GM12878 (cell line): ENCODE measurements at regions not wholly inside any gene's neighbourhood (a gene's known extent, or its start where the extent isn't known, plus 50 kb on each side); places are given as distances from the start of the nearest gene placed in this dataset.
A peak's percentile ranks its signal among the peaks of the same experiment; 100 is the strongest.

ENCODE experiments used
- ATAC-seq: fragments of 200-7000 bp; cut with Tn5 transposase; 3 replicates; pipeline ENCODE4 v1.9.1; 2020; ENCODE audit warnings: mild to moderate bottlenecking, moderate library complexity
- BruUV-seq: library from RNA; stranded (reverse); fragments of 400-500 nt; replicated peaks from 2 replicates; lab custom pipeline; 2021; lab: Mats Ljungman, UMichigan
- CTCF ChIA-PET: fragments of 300-600 bp; sonication (Branson Sonifier 250); formaldehyde crosslinking; extraction: SDS; loops from one replicate; lab custom pipeline; 2021; ENCODE audit warnings: inconsistent platforms; lab: Yijun Ruan, JAX
- POLR2A ChIA-PET: fragments of 350-600 bp; formaldehyde crosslinking; extraction: SDS; loops from one replicate; lab custom pipeline; 2021; ENCODE audit warnings: inconsistent platforms; lab: Charles Lee
- RAD21 ChIA-PET: fragments of 300-600 bp; sonication (Branson Sonifier 250); formaldehyde crosslinking; loops from one replicate; lab custom pipeline; 2023; ENCODE audit warnings: antibody characterized with exemption; ENCODE audit not compliant: unreplicated experiment; lab: Charles Lee
- SMC1A ChIA-PET: fragments of 300-600 bp; sonication (Branson Sonifier 250); formaldehyde crosslinking; loops from one replicate; lab custom pipeline; 2023; ENCODE audit not compliant: unreplicated experiment, uncharacterized antibody; lab: Charles Lee
- DNase-seq: peaks from one replicate; pipeline ENCODE4 v3.0.0-alpha.2; 2011; ENCODE audit warnings: low read depth, low spot score
- FAIRE-seq: peaks from 3 replicates; lab custom pipeline; 2011; peaks lifted over from hg19 to GRCh38; lab: Jason Lieb, UNC
- H2AFZ ChIP-seq: 2 replicates; pipeline ENCODE4 v1.6.0; 2011; ENCODE audit warnings: low read depth, low read length, control low read depth; ENCODE audit not compliant: control insufficient read depth
- H3K27ac ChIP-seq: 2 replicates; pipeline ENCODE4 v1.5.1; 2011; ENCODE audit warnings: control low read depth; ENCODE audit not compliant: control insufficient read depth, insufficient read depth
- H3K27me3 ChIP-seq, 2 experiments: replicated peaks in 1 of 2; 2 replicates each; pipeline versions ENCODE4 v1.6.0 to v1.6.1; 2011; ENCODE audit warnings: low read length in 1 of 2; ENCODE audit not compliant: control insufficient read depth in 2 of 2, insufficient read depth in 2 of 2
- H3K36me3 ChIP-seq, 2 experiments: 2 replicates each; pipeline ENCODE4 v1.5.1; 2011; ENCODE audit warnings: low read length in 1 of 2; ENCODE audit not compliant: control insufficient read depth in 2 of 2, insufficient read depth in 2 of 2
- H3K4me1 ChIP-seq: 2 replicates; pipeline ENCODE4 v1.6.1; 2011; ENCODE audit warnings: mild to moderate bottlenecking, low read length, moderate library complexity, mixed read lengths; ENCODE audit not compliant: control insufficient read depth, insufficient read depth
- H3K4me2 ChIP-seq: 2 replicates; pipeline ENCODE4 v1.6.0; 2011; ENCODE audit warnings: control low read depth; ENCODE audit not compliant: control insufficient read depth, insufficient read depth
- H3K4me3 ChIP-seq: fragments of 200-600 bp; sonication (generic); 2 replicates; pipeline ENCODE4 v1.5.1; 2016
- H3K79me2 ChIP-seq: 2 replicates; pipeline ENCODE4 v1.6.0; 2011; ENCODE audit warnings: low read length; ENCODE audit not compliant: control insufficient read depth, insufficient read depth
- H3K9ac ChIP-seq: 2 replicates; pipeline ENCODE4 v1.8.0; 2011; ENCODE audit warnings: low read length, control low read depth, mixed read lengths; ENCODE audit not compliant: control insufficient read depth, insufficient read depth
- H3K9me3 ChIP-seq: replicated peaks from 3 replicates; pipeline ENCODE4 v1.5.1; 2011; ENCODE audit warnings: mild to moderate bottlenecking, low read length; ENCODE audit not compliant: control insufficient read depth, insufficient read depth
- H4K20me1 ChIP-seq: 2 replicates; pipeline ENCODE4 v1.6.0; 2011; ENCODE audit not compliant: control insufficient read depth, insufficient read depth
- HDAC2 ChIP-seq: fragments of 200-600 bp; sonication (generic); IDR thresholded peaks from 2 replicates; pipeline ENCODE4 v1.6.1; 2017
- TCF12 ChIP-seq: IDR thresholded peaks from 2 replicates; pipeline ENCODE4 v1.6.1; 2011; ENCODE audit warnings: low read depth, mild to moderate bottlenecking, low read length
- TCF3 ChIP-seq: IDR thresholded peaks from 2 replicates; pipeline ENCODE4 v1.6.1; 2012; ENCODE audit warnings: low read depth, mild to moderate bottlenecking, low read length, borderline replicate concordance; ENCODE audit not compliant: insufficient read depth
- ZNF384 ChIP-seq: IDR thresholded peaks from 2 replicates; pipeline ENCODE4 v1.6.1; 2012; ENCODE audit warnings: low read depth, mild to moderate bottlenecking, low read length, improper control_type of control experiment, borderline replicate concordance
- ZNF622 ChIP-seq: fragments of 450-650 bp; IDR thresholded peaks from 2 replicates; pipeline ENCODE4 v1.6.1; 2017; ENCODE audit warnings: mild to moderate bottlenecking, inconsistent platforms
- WGBS: methylation state at CpG from one replicate; pipeline ENCODE4 v1.1.6; 2016; ENCODE audit warnings: low lambda C conversion rate; ENCODE audit not compliant: insufficient replicate concordance, insufficient coverage; ENCODE audit errors: missing lambda C conversion rate; 5-methylcytosine and 5-hydroxymethylcytosine counted together
- in situ Hi-C: fragments of 300-500 bp; cut with MboI; formaldehyde crosslinking; loops from 9 replicates; pipeline ENCODE4 v1.14.3; 2018; ENCODE audit warnings: mixed read lengths
- intact Hi-C: fragments of 100-400 bp; cut with micrococcal nuclease; formaldehyde crosslinking; loops from one replicate; pipeline ENCODE4 v1.14.2; 2022; ENCODE audit not compliant: unreplicated experiment
- TF ChIP-seq, protein P1 (sequence below): fragments of 450-650 bp; formaldehyde crosslinking; IDR thresholded peaks from 2 replicates; pipeline ENCODE4 v1.4.0; 2022; ENCODE audit warnings: mild to moderate bottlenecking, moderate library complexity

DNA sequence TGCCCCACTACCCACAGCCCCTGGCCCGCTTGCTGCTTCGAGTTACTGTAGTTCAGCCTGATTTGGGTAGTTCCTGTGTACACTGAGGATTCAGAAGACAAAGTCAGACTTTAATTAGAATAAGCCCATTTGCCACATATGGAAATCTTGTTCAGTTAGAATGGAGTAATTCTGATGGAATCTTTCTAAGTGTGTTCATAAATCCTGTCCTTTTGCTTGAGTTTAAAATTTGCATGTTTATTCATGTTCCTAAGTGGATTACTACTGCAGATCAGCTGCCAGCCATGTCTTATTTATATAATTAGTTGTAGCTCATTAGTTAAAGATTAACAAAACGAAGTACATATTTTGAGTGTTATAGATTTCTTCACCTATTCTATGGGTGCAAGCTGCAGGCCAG lies 504.5 kb downstream of the PCNX1 start (continued):
- TF ChIP-seq TCF12 (no peak), ZNF622 (no peak)

DNA sequence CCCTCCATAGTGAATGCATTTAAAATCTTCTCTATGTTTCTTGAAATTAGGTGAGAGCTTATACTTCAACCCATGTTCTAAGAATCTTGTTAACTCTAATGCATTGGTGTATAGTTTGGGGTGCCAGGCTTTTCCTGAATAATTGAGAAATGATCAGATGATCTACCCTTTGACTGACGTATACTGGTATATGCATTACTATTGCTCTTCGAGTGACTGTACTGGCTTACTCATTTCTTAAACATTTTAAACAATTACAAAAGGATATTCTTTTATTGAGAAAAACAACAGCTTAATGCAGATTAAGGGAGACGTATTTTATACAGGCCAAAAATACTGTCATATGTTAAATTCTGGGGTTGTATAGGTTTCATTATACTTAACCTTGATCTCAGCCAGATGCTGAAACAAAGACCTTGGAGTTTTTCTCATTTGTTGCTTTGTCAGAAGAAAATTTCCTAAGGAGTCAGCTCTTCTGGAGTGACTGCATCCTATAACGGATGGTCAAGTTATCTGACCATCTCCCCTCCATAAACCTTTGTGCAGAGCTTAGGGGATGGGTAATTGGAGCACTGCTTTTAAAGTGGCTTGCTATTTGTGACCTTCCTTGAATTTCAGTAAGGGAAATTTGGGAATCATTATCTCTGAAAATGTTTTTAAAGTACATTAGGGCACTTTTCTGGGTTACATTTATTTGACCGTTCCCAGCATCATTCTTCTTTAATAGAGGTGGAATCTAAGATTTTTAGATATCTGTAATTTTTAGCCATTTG lies 507.6 kb downstream of the PCNX1 start:
- ChIA-PET RAD21 (interaction anchor here (1.0 to 1.4 kb wide), 2 partner anchors 17 to 140 kb away, joined by 3 read pairs; no protein-coding TSS in a partner anchor), CTCF (interaction anchor here (0.7 to 1.4 kb wide), 3 partner anchors 15 to 123 kb away, joined by 3 to 6 read pairs (median 6); no protein-coding TSS in a partner anchor), SMC1A (interaction anchor here (0.5 to 1.6 kb wide), 8 partner anchors 9 to 138 kb away, joined by 3 to 6 read pairs (median 3); no protein-coding TSS in a partner anchor), POLR2A (interaction anchor here (0.7 to 1.3 kb wide), 2 partner anchors 10 to 11 kb away, joined by 3 to 4 read pairs; no protein-coding TSS in a partner anchor)
- ATAC-seq (no peak), FAIRE-seq (no peak), DNase-seq (no peak)
- H4K20me1 ChIP-seq = no peaks in the 10 kb centered on the region
- H3K27me3 ChIP-seq = no peaks in the 10 kb centered on the region
- H3K4me3 ChIP-seq = no peak overlapping the region
- no peak overlapping the region for H3K4me2 ChIP-seq
- TSS peak; percentile 20 for BruUV-seq
- peaks cover 2% of the 10 kb centered on the region; the same call in 1 of the 3 replicates for H3K9me3 ChIP-seq
- H3K36me3 ChIP-seq = peaks cover 0 to 12% of the 10 kb centered on the region in 2 experiments; a peak in 3 of 4 replicates
- H3K79me2 ChIP-seq = peaks cover 30% of the 10 kb centered on the region
- WGBS = 94% methylated on average over 5 of the region's 5 CpGs
- H2AFZ ChIP-seq = no peak overlapping the region
- intact Hi-C loops (no loop called here), in situ Hi-C loops (no loop called here)
- TF ChIP-seq TCF3 (no peak), HDAC2 (no peak), ZNF384 (no peak)
- TF ChIP-seq, protein P1, sequence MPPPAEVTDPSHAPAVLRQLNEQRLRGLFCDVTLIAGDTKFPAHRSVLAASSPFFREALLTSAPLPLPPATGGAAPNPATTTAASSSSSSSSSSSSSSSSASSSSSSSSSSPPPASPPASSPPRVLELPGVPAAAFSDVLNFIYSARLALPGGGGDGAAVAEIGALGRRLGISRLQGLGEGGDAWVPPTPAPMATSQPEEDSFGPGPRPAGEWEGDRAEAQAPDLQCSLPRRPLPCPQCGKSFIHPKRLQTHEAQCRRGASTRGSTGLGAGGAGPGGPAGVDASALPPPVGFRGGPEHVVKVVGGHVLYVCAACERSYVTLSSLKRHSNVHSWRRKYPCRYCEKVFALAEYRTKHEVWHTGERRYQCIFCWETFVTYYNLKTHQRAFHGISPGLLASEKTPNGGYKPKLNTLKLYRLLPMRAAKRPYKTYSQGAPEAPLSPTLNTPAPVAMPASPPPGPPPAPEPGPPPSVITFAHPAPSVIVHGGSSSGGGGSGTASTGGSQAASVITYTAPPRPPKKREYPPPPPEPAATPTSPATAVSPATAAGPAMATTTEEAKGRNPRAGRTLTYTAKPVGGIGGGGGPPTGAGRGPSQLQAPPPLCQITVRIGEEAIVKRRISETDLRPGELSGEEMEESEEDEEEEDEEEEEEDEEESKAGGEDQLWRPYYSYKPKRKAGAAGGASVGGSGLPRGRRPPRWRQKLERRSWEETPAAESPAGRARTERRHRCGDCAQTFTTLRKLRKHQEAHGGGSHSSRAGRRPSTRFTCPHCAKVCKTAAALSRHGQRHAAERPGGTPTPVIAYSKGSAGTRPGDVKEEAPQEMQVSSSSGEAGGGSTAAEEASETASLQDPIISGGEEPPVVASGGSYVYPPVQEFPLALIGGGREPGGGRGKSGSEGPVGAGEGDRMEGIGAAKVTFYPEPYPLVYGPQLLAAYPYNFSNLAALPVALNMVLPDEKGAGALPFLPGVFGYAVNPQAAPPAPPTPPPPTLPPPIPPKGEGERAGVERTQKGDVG (CRISPR knock-in tag) = no peak
- no peaks in the 10 kb centered on the region; the same call in 1 of the 2 replicates for H3K4me1 ChIP-seq
- no peak overlapping the region for H3K27ac ChIP-seq
- no peak overlapping the region for H3K9ac ChIP-seq
